ENCODE measurements at regions not wholly inside any gene's neighbourhood (a gene's known extent, or its start where the extent isn't known, plus 50 kb on each side); places are given as distances from the start of the nearest gene placed in this dataset.

DNA sequence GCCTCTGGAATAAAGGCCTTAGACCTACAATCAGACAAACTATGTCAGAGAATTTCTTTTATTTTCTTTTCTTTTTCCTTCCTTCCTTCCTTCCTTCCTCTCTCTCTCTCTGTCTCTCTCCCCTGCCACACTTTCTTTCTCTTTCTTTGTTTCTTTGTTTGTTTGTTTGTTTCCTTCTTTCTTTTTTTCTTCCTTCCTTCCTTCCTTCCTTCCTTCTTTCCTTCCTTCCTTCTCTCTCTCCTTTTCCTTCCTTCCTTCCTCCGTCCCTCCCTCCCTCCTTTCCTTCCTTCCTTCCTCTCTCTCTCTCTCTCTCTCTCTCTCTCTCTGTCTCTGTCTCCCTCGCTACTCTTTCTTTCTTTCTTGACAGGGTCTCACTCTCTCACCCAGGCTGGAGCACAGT is 242.6 kb downstream of the GATA3 start:
- Histone ChIP-seq H4K20me1 (ENCODE audit: insufficient read depth, low read length) (no peaks in the 10 kb centered on the region), H3K4me1 (ENCODE audit: insufficient read depth, low read length, severe bottlenecking) (no peaks in the 10 kb centered on the region), H3K9me3 (ENCODE audit: low read length) (no peaks in the 10 kb centered on the region), H3K9ac (ENCODE audit: low read length) (no peak overlapping the region), H3K27ac (ENCODE audit: low read depth, low read length, poor library complexity, severe bottlenecking) (no peak overlapping the region), H3K9me2 (ENCODE audit: low read depth, low read length) (no peaks in the 10 kb centered on the region), H3K36me3 (ENCODE audit: insufficient read depth, low read length) (no peaks in the 10 kb centered on the region), H3F3A (ENCODE audit: insufficient read depth, low read length) (no peaks in the 10 kb centered on the region), H3K4me2 (ENCODE audit: low read length) (no peak overlapping the region), H2AFZ (ENCODE audit: low read length) (no peak overlapping the region), H3K27me3 (ENCODE audit: insufficient read depth, low read length) (no peaks in the 10 kb centered on the region), H3K4me3 (ENCODE audit: low read depth, low read length, poor library complexity, severe bottlenecking) (no peak overlapping the region), H3K79me2 (ENCODE audit: insufficient read depth, low read length) (no peaks in the 10 kb centered on the region)
- no peak for TF ChIP-seq CTCF (IDR thresholded peaks at IDR 0.05; ENCODE audit: low read length)
- TF ChIP-seq EZH2 (IDR thresholded peaks at IDR 0.05; ENCODE audit: borderline replicate concordance, low read length) = no peak

- no peaks in the 10 kb centered on the region for H3K4me1 ChIP-seq (ENCODE audit: insufficient read depth, low read length, severe bottlenecking)
- H3K4me2 ChIP-seq (ENCODE audit: low read length) = no peak overlapping the region
- TF ChIP-seq CTCF (IDR thresholded peaks at IDR 0.05; ENCODE audit: low read length) = no peak
- no peak for TF ChIP-seq EZH2 (IDR thresholded peaks at IDR 0.05; ENCODE audit: borderline replicate concordance, low read length)
- H3K9me2 ChIP-seq (ENCODE audit: low read depth, low read length) = no peaks in the 10 kb centered on the region
- H3K9me3 ChIP-seq (ENCODE audit: low read length) = no peaks in the 10 kb centered on the region
- no peak overlapping the region for H2AFZ ChIP-seq (ENCODE audit: low read length)
- no peaks in the 10 kb centered on the region for H3K36me3 ChIP-seq (ENCODE audit: insufficient read depth, low read length)
- no peaks in the 10 kb centered on the region for H3F3A ChIP-seq (ENCODE audit: insufficient read depth, low read length)
- no peak overlapping the region for H3K27ac ChIP-seq (ENCODE audit: low read depth, low read length, poor library complexity, severe bottlenecking)
- H4K20me1 ChIP-seq (ENCODE audit: insufficient read depth, low read length) = no peaks in the 10 kb centered on the region
- no peak overlapping the region for H3K4me3 ChIP-seq (ENCODE audit: low read depth, low read length, poor library complexity, severe bottlenecking)
- no peak overlapping the region for H3K9ac ChIP-seq (ENCODE audit: low read length)
- H3K27me3 ChIP-seq (ENCODE audit: insufficient read depth, low read length) = no peaks in the 10 kb centered on the region
- no peaks in the 10 kb centered on the region for H3K79me2 ChIP-seq (ENCODE audit: insufficient read depth, low read length)
Measured at GRCh38 chr10:8297959-8298358, 243.5 kb downstream of the GATA3 start.

- H3K4me2 ChIP-seq (ENCODE audit: low read length) = no peak overlapping the region
- no peaks in the 10 kb centered on the region for H3K9me2 ChIP-seq (ENCODE audit: low read depth, low read length)
- no peaks in the 10 kb centered on the region for H3K9me3 ChIP-seq (ENCODE audit: low read length)
- no peak overlapping the region for H3K4me3 ChIP-seq (ENCODE audit: low read depth, low read length, poor library complexity, severe bottlenecking)
- no peak overlapping the region for H3K27ac ChIP-seq (ENCODE audit: low read depth, low read length, poor library complexity, severe bottlenecking)
- H4K20me1 ChIP-seq (ENCODE audit: insufficient read depth, low read length) = no peaks in the 10 kb centered on the region
- H2AFZ ChIP-seq (ENCODE audit: low read length) = no peak overlapping the region
- no peak overlapping the region for H3K9ac ChIP-seq (ENCODE audit: low read length)
- H3K36me3 ChIP-seq (ENCODE audit: insufficient read depth, low read length) = no peaks in the 10 kb centered on the region
- H3K79me2 ChIP-seq (ENCODE audit: insufficient read depth, low read length) = no peaks in the 10 kb centered on the region
- H3K27me3 ChIP-seq (ENCODE audit: insufficient read depth, low read length) = no peaks in the 10 kb centered on the region
- no peak for TF ChIP-seq EZH2 (IDR thresholded peaks at IDR 0.05; ENCODE audit: borderline replicate concordance, low read length)
- TF ChIP-seq CTCF (IDR thresholded peaks at IDR 0.05; ENCODE audit: low read length) = no peak
- H3K4me1 ChIP-seq (ENCODE audit: insufficient read depth, low read length, severe bottlenecking) = no peaks in the 10 kb centered on the region
- no peaks in the 10 kb centered on the region for H3F3A ChIP-seq (ENCODE audit: insufficient read depth, low read length)
Measured at GRCh38 chr10:8298896-8299570, 244.5 kb downstream of the GATA3 start.
